Jurkat, Clone E6-1 (cell line): ENCODE measurements at regions not wholly inside any gene's neighbourhood (a gene's known extent, or its start where the extent isn't known, plus 50 kb on each side); places are given as distances from the start of the nearest gene placed in this dataset.
"Not testable (repeated sequence)": the region's sequence is repeated elsewhere in the genome, so short reads cannot be mapped to it uniquely, and the experiment has no call there.

Experiments used
- DNase-seq: peaks from one replicate; pipeline ENCODE4 v3.0.0-alpha.2; 2011; ENCODE audit warnings: low read depth, low spot score
- H3K4me3 ChIP-seq: 2 replicates; pipeline ENCODE4 v1.5.1; 2011; ENCODE audit warnings: mild to moderate bottlenecking, low read length, control low read depth, moderate library complexity

GRCh38 chr1:105343317-105343716 lies 1593.6 kb downstream of the AMY1C start:
- no peak overlapping the region for H3K4me3 ChIP-seq
- no peak for DNase-seq

GRCh38 chr1:105359457-105359856 lies 1609.8 kb downstream of the AMY1C start:
- DNase-seq = no peak
- H3K4me3 ChIP-seq = no peak overlapping the region

- no peak for DNase-seq
Observed at GRCh38 chr1:105362438-105362837, 1612.7 kb downstream of the AMY1C start.

DNA sequence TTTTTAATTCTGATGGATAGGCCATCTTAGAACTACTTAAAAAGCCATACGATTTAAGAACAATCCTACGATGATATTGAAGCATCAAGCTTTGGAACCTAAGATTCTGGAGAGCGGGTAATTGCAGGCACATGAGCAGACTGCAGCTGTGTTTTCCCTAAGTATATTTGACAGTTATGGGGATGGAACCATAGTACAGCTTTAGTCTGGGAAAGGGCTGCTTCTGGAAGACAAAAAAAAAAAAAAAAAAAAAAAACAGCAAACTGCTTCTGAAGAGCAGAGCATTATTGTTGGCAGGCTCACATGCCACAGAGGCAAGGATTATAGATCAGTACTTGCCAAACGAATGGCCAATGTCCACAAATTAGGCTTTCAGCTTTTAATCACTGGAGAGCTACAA lies 1618.7 kb downstream of the AMY1C start:
- no peak overlapping the region for H3K4me3 ChIP-seq

More at GRCh38 chr1:105362438-105362837, 1612.7 kb downstream of the AMY1C start:
- no peak overlapping the region for H3K4me3 ChIP-seq

GRCh38 chr1:105373681-105374080 lies 1624.0 kb downstream of the AMY1C start:
- no peak overlapping the region for H3K4me3 ChIP-seq
- DNase-seq = no peak

More for the DNA sequence above, 1618.7 kb downstream of the AMY1C start:
- no peak for DNase-seq

- no peak for DNase-seq
- H3K4me3 ChIP-seq = no peak overlapping the region
Observed at GRCh38 chr1:105386489-105386888, 1636.8 kb downstream of the AMY1C start.

- DNase-seq = no peak
- no peak overlapping the region for H3K4me3 ChIP-seq
Observed at GRCh38 chr1:105396001-105396400, 1646.3 kb downstream of the AMY1C start.

DNA sequence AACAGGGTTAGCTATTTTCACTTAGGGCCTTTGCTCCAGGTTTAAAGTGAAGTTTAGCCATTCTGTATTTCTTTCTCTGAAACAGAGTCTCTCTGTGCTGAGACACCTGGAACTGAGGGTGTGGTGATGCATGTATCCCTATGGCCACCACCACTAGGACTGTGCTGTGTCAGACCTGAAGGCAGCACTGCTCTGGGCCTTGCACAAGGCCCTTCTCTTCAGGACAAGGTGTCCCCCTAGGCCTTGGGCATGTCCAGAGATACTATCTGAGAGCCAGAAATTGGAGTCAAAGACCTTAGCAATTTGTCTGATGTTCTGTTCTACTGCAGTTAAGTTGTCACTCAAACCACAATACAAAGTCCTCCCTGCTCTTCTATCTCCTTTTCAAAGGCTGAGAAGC lies 1649.2 kb downstream of the AMY1C start:
- no peak for DNase-seq
- no peak overlapping the region for H3K4me3 ChIP-seq

GRCh38 chr1:105399716-105400115 lies 1650.0 kb downstream of the AMY1C start:
- no peak for DNase-seq
- no peak overlapping the region for H3K4me3 ChIP-seq

DNA sequence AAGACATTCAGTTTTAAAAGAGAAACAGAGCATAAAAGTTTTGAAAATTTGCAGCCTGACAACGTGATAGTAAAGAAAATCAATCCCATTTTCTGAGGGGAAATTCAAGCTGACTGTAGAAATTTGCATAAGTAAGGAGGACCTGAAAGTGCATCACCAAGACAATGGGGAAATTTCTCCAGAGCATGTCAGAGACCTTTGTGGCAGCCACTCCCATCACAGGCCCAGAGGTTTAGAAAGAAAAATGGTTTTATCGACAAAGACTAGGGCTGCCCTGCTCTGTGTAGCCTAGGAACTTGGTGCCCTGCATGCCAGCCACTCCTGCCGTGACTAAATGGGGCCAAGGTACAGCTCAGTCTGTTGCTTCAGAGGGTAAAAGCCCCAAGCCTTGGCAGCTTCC lies 1640.2 kb upstream of the PRMT6 start:
- DNase-seq = no peak
- H3K4me3 ChIP-seq = no peak overlapping the region

DNA sequence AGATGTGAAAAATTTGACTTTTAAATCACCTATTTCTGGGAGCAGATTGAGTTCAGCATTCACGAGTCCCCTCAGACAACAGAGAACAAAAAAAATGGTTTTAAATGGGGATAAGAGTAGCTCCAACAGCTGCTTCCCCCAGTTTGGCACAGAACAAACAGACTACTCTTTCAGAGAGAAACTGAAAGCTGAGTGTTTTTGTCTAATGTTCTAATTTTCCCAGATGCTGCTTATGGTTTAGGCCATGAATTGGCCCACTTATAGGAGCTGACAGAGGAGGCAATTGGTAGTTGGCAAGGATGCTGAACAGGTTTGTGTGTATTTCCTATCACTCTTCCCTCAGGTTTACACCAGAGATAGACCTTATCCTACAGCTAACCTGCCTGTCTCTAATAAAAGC lies 1637.4 kb upstream of the PRMT6 start:
- DNase-seq = no peak

GRCh38 chr1:105427543-105427942 lies 1628.9 kb upstream of the PRMT6 start:
- no peak overlapping the region for H3K4me3 ChIP-seq
- no peak for DNase-seq

More for the DNA sequence above, 1637.4 kb upstream of the PRMT6 start:
- H3K4me3 ChIP-seq = no peak overlapping the region

GRCh38 chr1:105436589-105437259 lies 1619.8 kb upstream of the PRMT6 start:
- no peak for DNase-seq
- no peak overlapping the region for H3K4me3 ChIP-seq

DNA sequence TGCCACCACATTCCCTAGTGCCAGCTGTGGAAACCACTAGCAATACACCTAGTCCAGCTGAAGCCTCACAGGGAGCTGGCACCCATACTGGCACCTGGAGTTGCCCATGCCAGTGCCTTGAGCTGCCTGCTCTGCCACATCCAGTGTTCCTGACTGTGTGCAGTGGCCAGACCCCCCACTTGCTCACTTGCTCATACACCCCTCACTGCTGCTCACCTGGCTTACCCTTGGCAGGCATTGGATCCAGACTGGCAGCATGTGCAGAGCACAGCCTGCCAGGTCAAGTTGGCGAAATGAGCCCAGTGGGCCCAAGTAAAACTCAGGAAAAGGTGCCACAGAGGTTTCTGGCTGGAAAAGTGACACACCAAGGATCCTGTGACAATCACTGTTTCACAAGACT lies 1618.6 kb upstream of the PRMT6 start:
- DNase-seq = no peak
- H3K4me3 ChIP-seq = no peak overlapping the region

GRCh38 chr1:105442901-105443300 lies 1613.6 kb upstream of the PRMT6 start:
- DNase-seq = no peak
- no peak overlapping the region for H3K4me3 ChIP-seq

DNA sequence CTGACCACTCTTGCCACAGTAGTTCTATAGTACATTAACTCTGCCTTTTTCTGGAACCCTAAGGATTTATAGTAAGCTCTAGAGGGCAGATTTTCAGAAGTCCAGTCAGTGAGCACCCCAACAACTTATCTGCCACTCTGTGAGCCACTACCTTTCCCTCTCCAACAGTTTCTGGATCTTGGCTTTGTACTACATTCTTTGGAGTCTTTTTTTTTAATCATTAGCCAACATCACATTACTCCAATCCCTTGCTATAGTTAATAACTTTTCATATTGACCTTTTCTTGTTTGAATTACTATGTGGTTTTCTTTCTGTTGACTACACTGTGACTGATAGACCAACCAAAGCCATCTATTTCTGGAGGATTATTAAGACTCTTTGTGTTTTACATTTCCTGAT lies 1596.7 kb upstream of the PRMT6 start:
- no peak overlapping the region for H3K4me3 ChIP-seq
- DNase-seq = no peak

- DNase-seq = no peak
- H3K4me3 ChIP-seq = no peak overlapping the region
Observed at GRCh38 chr1:105462308-105462707, 1594.2 kb upstream of the PRMT6 start.

DNA sequence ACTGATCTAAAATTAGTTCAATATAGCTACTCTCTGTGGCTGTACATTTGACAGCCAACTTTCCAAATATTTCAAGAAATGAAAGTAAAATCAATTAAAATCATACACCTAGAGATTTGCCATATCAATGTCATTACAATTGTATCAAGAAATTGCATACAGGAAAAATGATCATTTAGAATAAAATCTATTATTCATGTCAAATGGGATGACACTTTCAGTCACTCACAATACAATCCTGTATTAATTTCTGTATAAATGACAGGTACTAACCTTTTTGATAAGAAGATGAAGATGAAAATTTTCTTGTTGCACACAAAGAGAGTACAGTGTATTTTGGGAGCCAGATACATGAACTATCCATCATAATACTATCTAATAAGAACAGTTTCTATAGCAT lies 1588.9 kb upstream of the PRMT6 start:
- H3K4me3 ChIP-seq = no peak overlapping the region
- no peak for DNase-seq

DNA sequence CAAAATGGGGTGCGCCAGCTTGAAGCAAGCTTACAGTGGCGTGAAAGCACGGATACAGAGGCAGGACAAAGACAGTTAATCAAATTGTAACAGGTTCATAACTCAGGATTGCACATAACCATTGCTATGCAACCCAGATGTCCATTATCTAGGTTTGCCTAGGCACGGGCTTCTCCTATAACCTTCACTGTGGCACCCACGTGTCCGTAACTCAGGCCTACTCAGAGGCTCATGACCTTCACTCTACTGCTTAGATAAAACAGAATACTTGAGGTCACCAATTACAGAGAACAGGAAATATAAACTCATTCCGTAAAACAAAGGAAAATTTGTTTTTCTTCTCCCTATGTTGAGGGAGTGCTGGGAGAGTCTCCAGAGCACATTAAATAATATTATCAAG lies 1585.9 kb upstream of the PRMT6 start:
- DNase-seq, H3K4me3 ChIP-seq: not testable (repeated sequence)

DNA sequence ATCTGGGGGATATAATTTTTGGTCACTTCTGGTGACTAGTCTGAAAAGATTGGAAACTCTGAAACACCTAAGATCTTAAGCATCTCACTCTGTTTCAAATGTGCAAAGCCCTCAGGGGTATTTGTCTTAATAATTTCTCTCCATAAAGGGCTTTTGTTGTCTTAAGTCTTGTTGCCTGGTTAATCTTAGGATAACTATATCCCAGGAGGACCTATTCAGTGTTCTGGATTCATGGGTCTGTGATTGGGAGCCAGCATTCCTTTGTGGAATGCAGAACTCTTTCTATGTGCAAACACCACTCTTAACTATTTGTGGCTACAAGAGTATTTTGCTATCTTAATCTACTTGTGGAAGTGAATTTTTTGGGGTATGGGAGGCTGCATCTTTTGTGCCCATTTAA lies 1573.0 kb upstream of the PRMT6 start:
- no peak overlapping the region for H3K4me3 ChIP-seq
- DNase-seq = no peak

DNA sequence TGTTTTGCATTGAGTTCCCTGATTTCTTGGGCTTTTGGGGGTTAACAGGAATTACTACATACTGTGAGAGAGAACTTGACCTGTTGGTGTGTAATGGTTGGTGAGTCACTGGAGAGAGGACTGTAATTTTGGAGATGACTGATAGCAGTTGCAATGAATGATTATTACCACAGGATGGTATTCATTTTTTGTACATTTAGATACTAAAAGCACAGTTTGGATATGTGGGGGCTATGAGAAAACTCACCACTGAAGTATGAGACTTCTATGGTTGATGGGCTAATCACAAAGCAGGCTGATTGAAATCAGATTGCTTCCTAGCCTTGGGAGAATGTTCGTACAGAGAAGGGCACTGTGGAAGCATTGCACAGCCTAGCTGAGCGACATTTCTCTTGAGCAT lies 1571.3 kb upstream of the PRMT6 start:
- DNase-seq = no peak

More for the DNA sequence above, 1571.3 kb upstream of the PRMT6 start:
- H3K4me3 ChIP-seq = no peak overlapping the region
